Ovary (tissue), 7 donors: ENCODE measurements at regions not wholly inside any gene's neighbourhood (a gene's known extent, or its start where the extent isn't known, plus 50 kb on each side); places are given as distances from the start of the nearest gene placed in this dataset.

Experiments used
- DNase-seq, 5 donors: peaks; one replicate each; pipeline ENCODE4 v3.0.0-alpha.2; 2019 to 2020
- H3K27ac ChIP-seq, 2 donors: fragments of 200-600 bp; one replicate each; pipeline versions ENCODE4 v1.5.1 to v1.8.0; 2019 to 2022
- H3K27me3 ChIP-seq: fragments of 200-600 bp; one replicate; pipeline ENCODE4 v1.8.0; 2022
- H3K36me3 ChIP-seq: fragments of 200-600 bp; sonication (generic); one replicate; pipeline ENCODE4 v1.5.1; 2019
- H3K4me1 ChIP-seq: one replicate; pipeline ENCODE4 v1.8.1; 2013; ENCODE audit warnings: mild to moderate bottlenecking, moderate library complexity; ENCODE audit not compliant: insufficient read depth
- H3K4me3 ChIP-seq: fragments of 200-600 bp; sonication (generic); one replicate; pipeline ENCODE4 v1.5.1; 2017
- H3K9me3 ChIP-seq, 2 donors: fragments of 200-600 bp in 1 of 2; sonication (generic) in 1 of 2; one replicate each; pipeline versions ENCODE4 v1.5.1 to v1.8.1; 2013 to 2019; ENCODE audit warnings: mild to moderate bottlenecking in 1 of 2, moderate library complexity in 1 of 2
- CTCF ChIP-seq, 3 donors: fragments of 450-650 bp in 2 of 3; fragments of 200-600 bp in 1 of 3; IDR thresholded peaks; one replicate each; pipeline versions ENCODE4 v1.5.1 to v1.8.0; 2016 to 2022; ENCODE audit warnings: antibody characterized with exemption in 3 of 3, mild to moderate bottlenecking in 1 of 3
- EP300 ChIP-seq: sonication (generic); formaldehyde crosslinking; IDR thresholded peaks from one replicate; pipeline ENCODE4 v1.6.1; 2017; ENCODE audit warnings: antibody characterized with exemption
- POLR2A ChIP-seq: fragments of 450-650 bp; IDR thresholded peaks from one replicate; pipeline ENCODE4 v1.6.1; 2017; ENCODE audit warnings: antibody characterized with exemption, mild to moderate bottlenecking, moderate library complexity
- WGBS, 3 donors: extraction: QIAGEN DNeasy Blood & Tissue Kit in 1 of 3; methylation state at CpG; one replicate each; pipeline versions ENCODE4 v1.1.5 to v1.1.7; 2013 to 2017; 5-methylcytosine and 5-hydroxymethylcytosine counted together
- intact Hi-C, 4 donors: fragments of 100-400 bp; cut with DNase I; formaldehyde crosslinking; loops; one replicate each; pipeline versions ENCODE4 v1.11.0 to v1.15.1; 2022 to 2023
- donor health status: DM: no; HTN: no; CAD: no; lungs with moderate emphysema.
- donor health status: DM: no; HTN: no; CAD: no.
- donor health status: Bipolar disorder and iron deficiency.
- donor health status: DM: no; HTN: no; CAD: no.
- donor health status: DM: yes; HTN: yes; CAD: no.

- Histone ChIP-seq H3K36me3 (no peaks in the 10 kb centered on the region), H3K4me1 (no peaks in the 10 kb centered on the region), H3K27ac (no peak overlapping the region), H3K9me3 (no peaks in the 10 kb centered on the region), H3K4me3 (no peak overlapping the region), H3K27me3 (no peaks in the 10 kb centered on the region)
- DNase-seq, result peak in 2 of 5 donors; percentile 10 to 12
- 86 to 96% (median 93%) methylated on average over 49 of the region's 49 CpGs for WGBS, 3 donors
- TF ChIP-seq EP300 (no peak), CTCF (IDR thresholded peaks at IDR 0.05) (no peak), POLR2A (no peak)
- intact Hi-C loops, result no loop called here
These were observed 1005.5 kb upstream of the PTPRD start for GRCh38 chr9:11618241-11618805.

- Histone ChIP-seq H3K9me3 (no peaks in the 10 kb centered on the region), H3K27me3 (no peaks in the 10 kb centered on the region), H3K4me3 (no peak overlapping the region), H3K36me3 (no peaks in the 10 kb centered on the region), H3K27ac (no peak overlapping the region), H3K4me1 (no peaks in the 10 kb centered on the region)
- no peak for TF ChIP-seq EP300
- TF ChIP-seq POLR2A, result no peak
- no peak for TF ChIP-seq CTCF (IDR thresholded peaks at IDR 0.05)
- no peak for DNase-seq
- intact Hi-C loops, result no loop called here
- 77 to 92% (median 90%) methylated on average over 1 of the region's 1 CpG for WGBS, 3 donors
These were observed 1019.9 kb upstream of the PTPRD start for GRCh38 chr9:11632691-11633090.

GRCh38 chr9:11646831-11647230, 1034.0 kb upstream of the PTPRD start:
- Histone ChIP-seq H3K9me3 (no peaks in the 10 kb centered on the region), H3K36me3 (no peaks in the 10 kb centered on the region), H3K4me3 (no peak overlapping the region), H3K27me3 (no peaks in the 10 kb centered on the region), H3K4me1 (no peaks in the 10 kb centered on the region), H3K27ac (no peak overlapping the region)
- WGBS, 3 donors, result 96 to 98% (median 98%) methylated on average over 1 of the region's 1 CpG
- TF ChIP-seq EP300 (no peak), POLR2A (no peak), CTCF (IDR thresholded peaks at IDR 0.05) (no peak)
- intact Hi-C loops, result no loop called here
- no peak for DNase-seq

GRCh38 chr9:11653867-11654266, 1039.3 kb upstream of the TYRP1 start:
- intact Hi-C loops, result no loop called here
- WGBS, 3 donors, result 27 to 44% (median 33%) methylated on average over 3 of the region's 3 CpGs
- no peak overlapping the region for H3K4me3 ChIP-seq
- H3K4me1 ChIP-seq, result no peaks in the 10 kb centered on the region
- H3K9me3 ChIP-seq, result no peaks in the 10 kb centered on the region
- TF ChIP-seq POLR2A (no peak), CTCF (IDR thresholded peaks at IDR 0.05) (no peak), EP300 (no peak)
- no peak for DNase-seq
- no peak overlapping the region for H3K27ac ChIP-seq
- H3K36me3 ChIP-seq, result no peaks in the 10 kb centered on the region
- no peaks in the 10 kb centered on the region for H3K27me3 ChIP-seq
